K562 (cell line): ENCODE measurements at regions not wholly inside any gene's neighbourhood (a gene's known extent, or its start where the extent isn't known, plus 50 kb on each side); places are given as distances from the start of the nearest gene placed in this dataset.

Source experiments
- CREB1 ChIP-seq, 2 experiments: sonication (generic) in 1 of 2; formaldehyde crosslinking in 1 of 2; IDR thresholded peaks; 2 replicates each; pipeline versions ENCODE4 v1.6.1 to v1.8.0; 2012 to 2022; ENCODE audit warnings: inconsistent platforms in 1 of 2, mild to moderate bottlenecking in 1 of 2, missing genetic modification reagents in 1 of 2, moderate library complexity in 1 of 2
- POLR2B ChIP-seq: fragments of 450-650 bp; IDR thresholded peaks from 2 replicates; pipeline ENCODE4 v1.6.1; 2018; ENCODE audit warnings: low read depth; ENCODE audit not compliant: partially characterized antibody
- SMAD3 ChIP-seq: fragments of 450-650 bp; formaldehyde crosslinking; conservative IDR thresholded peaks from 2 replicates; pipeline ENCODE4 v1.4.0; 2020; ENCODE audit warnings: mild to moderate bottlenecking
- U2AF2 ChIP-seq: fragments of 200-400 bp; formaldehyde crosslinking; optimal IDR thresholded peaks from 2 replicates; pipeline ENCODE3; 2017; ENCODE audit warnings: low read depth, mild to moderate bottlenecking, low read length
- YY1 ChIP-seq, 3 experiments: IDR thresholded peaks; 2 replicates each; pipeline ENCODE4 v1.6.1; 2011; ENCODE audit warnings: low read length in 2 of 3, mild to moderate bottlenecking in 2 of 3, moderate library complexity in 2 of 3, borderline replicate concordance in 1 of 3, control low read depth in 1 of 3, low read depth in 1 of 3; ENCODE audit not compliant: insufficient read depth in 3 of 3, insufficient replicate concordance in 2 of 3, control insufficient read depth in 1 of 3, insufficient read length in 1 of 3; ENCODE audit errors: extremely low read depth in 1 of 3
- ZHX1 ChIP-seq: fragments of 150-350 bp; conservative IDR thresholded peaks from 2 replicates; pipeline ENCODE4 v1.6.1; 2014; ENCODE audit warnings: low read length
- ZNF134 ChIP-seq: fragments of 250-450 bp; sonication (Bioruptor Pico); conservative IDR thresholded peaks from 2 replicates; pipeline ENCODE4 v1.4.0; 2020
- ZNF23 ChIP-seq: fragments of 250-450 bp; sonication (Bioruptor Pico); IDR thresholded peaks from 2 replicates; pipeline ENCODE4 v1.4.0; 2020; ENCODE audit warnings: mild to moderate bottlenecking

DNA sequence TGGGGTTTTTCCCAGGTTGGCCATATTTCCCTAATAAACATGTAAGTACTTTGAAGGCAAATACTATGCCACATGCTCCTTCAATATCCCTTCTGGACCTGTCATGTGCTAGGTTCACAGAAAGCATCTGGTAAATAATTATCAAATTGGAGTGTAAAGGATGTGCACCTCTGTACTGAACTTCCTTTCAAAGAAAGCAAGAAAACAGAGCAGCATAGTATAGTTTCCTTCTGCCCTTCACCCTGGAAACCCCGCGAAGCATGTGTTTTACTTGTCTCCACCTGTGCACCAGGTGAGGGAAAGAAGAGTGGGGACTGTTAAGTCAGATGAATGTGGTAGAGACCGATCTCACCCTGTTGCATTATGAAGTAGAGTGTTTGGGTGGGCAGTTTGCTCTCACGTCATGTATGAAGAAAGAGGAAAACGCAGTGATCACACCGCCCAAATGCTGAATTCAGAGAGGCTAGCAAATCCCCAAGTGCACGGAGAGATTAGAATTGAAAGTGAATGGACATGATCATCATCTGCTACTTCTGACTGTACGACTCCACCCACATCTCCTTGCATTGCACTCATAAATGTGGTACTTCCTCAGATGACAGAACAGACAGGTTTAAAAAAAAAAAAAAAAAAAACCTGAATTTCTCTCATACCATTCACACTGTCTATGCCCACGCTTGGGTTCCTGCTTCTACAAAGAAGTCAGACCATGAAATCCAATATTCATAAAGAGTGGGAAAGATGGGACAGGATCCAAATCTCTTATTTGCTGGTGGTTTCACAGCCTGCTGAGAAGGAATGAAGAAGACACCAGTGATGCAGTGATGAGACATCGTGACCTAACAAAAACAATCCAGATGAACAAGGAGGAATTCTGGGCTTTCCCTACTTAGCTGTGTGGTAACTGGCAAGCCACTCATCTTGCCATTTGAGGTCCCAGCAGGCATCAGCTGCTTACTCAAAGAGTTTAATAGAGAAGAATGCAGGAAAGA, 448.6 kb downstream of the BCL11A start:
- TF ChIP-seq YY1 (IDR thresholded peaks at IDR 0.05; ENCODE audit: borderline replicate concordance in 1 of 3, control insufficient read depth in 1 of 3, extremely low read depth in 1 of 3, insufficient read depth in 3 of 3, insufficient read length in 1 of 3, insufficient replicate concordance in 2 of 3, low read depth in 1 of 3, low read length in 2 of 3) (no peak), ZNF23 (CRISPR knock-in tag) (no peak), POLR2B (no peak), SMAD3 (no peak), ZHX1 (no peak), CREB1 (IDR thresholded peaks at IDR 0.05) (no peak), CREB1 (CRISPR knock-in tag; IDR thresholded peaks at IDR 0.05) (no peak), U2AF2 (no peak), ZNF134 (CRISPR knock-in tag) (no peak)
